ENCODE measurements at regions not wholly inside any gene's neighbourhood (a gene's known extent, or its start where the extent isn't known, plus 50 kb on each side); places are given as distances from the start of the nearest gene placed in this dataset.

- H3K9ac ChIP-seq (ENCODE audit: low read depth, low read length) = no peak overlapping the region
- no peaks in the 10 kb centered on the region for H3K4me1 ChIP-seq (ENCODE audit: insufficient read depth, low read length)
- no peaks in the 10 kb centered on the region for H3K36me3 ChIP-seq (ENCODE audit: insufficient read depth, low read depth, low read length)
- H3K4me3 ChIP-seq (ENCODE audit: low read length) = no peak overlapping the region
- H3K27me3 ChIP-seq (ENCODE audit: insufficient read depth, low read length) = no peaks in the 10 kb centered on the region
- no peaks in the 10 kb centered on the region for H3K9me3 ChIP-seq (ENCODE audit: insufficient read depth, low read depth, low read length)
- no peak overlapping the region for H3K27ac ChIP-seq (ENCODE audit: low read length)
Observed at GRCh38 chr2:8485736-8486135, 196.1 kb upstream of the ID2 start.

GRCh38 chr2:8486141-8486540, 195.7 kb upstream of the ID2 start:
- no peaks in the 10 kb centered on the region for H3K9me3 ChIP-seq (ENCODE audit: insufficient read depth, low read depth, low read length)
- no peaks in the 10 kb centered on the region for H3K36me3 ChIP-seq (ENCODE audit: insufficient read depth, low read depth, low read length)
- no peak overlapping the region for H3K4me3 ChIP-seq (ENCODE audit: low read length)
- H3K27me3 ChIP-seq (ENCODE audit: insufficient read depth, low read length) = no peaks in the 10 kb centered on the region
- H3K27ac ChIP-seq (ENCODE audit: low read length) = no peak overlapping the region
- no peaks in the 10 kb centered on the region for H3K4me1 ChIP-seq (ENCODE audit: insufficient read depth, low read length)
- no peak overlapping the region for H3K9ac ChIP-seq (ENCODE audit: low read depth, low read length)

- H3K27me3 ChIP-seq (ENCODE audit: insufficient read depth, low read length) = no peaks in the 10 kb centered on the region
- no peak overlapping the region for H3K27ac ChIP-seq (ENCODE audit: low read length)
- H3K9me3 ChIP-seq (ENCODE audit: insufficient read depth, low read depth, low read length) = no peaks in the 10 kb centered on the region
- H3K9ac ChIP-seq (ENCODE audit: low read depth, low read length) = no peak overlapping the region
- H3K4me1 ChIP-seq (ENCODE audit: insufficient read depth, low read length) = no peaks in the 10 kb centered on the region
- no peaks in the 10 kb centered on the region for H3K36me3 ChIP-seq (ENCODE audit: insufficient read depth, low read depth, low read length)
- H3K4me3 ChIP-seq (ENCODE audit: low read length) = no peak overlapping the region
Observed at GRCh38 chr2:8487461-8487932, 194.4 kb upstream of the ID2 start.

GRCh38 chr2:8488001-8488738, 193.7 kb upstream of the ID2 start:
- Histone ChIP-seq H3K9me3 (ENCODE audit: insufficient read depth, low read depth, low read length) (no peaks in the 10 kb centered on the region), H3K4me3 (ENCODE audit: low read length) (no peak overlapping the region), H3K27ac (ENCODE audit: low read length) (no peak overlapping the region), H3K9ac (ENCODE audit: low read depth, low read length) (no peak overlapping the region), H3K4me1 (ENCODE audit: insufficient read depth, low read length) (no peaks in the 10 kb centered on the region), H3K36me3 (ENCODE audit: insufficient read depth, low read depth, low read length) (no peaks in the 10 kb centered on the region), H3K27me3 (ENCODE audit: insufficient read depth, low read length) (no peaks in the 10 kb centered on the region)

- Histone ChIP-seq H3K4me1 (ENCODE audit: insufficient read depth, low read length) (no peaks in the 10 kb centered on the region; the same call in 1 of the 2 replicates), H3K27ac (ENCODE audit: low read length) (no peak overlapping the region), H3K9me3 (ENCODE audit: insufficient read depth, low read depth, low read length) (no peaks in the 10 kb centered on the region), H3K9ac (ENCODE audit: low read depth, low read length) (no peak overlapping the region), H3K27me3 (ENCODE audit: insufficient read depth, low read length) (no peaks in the 10 kb centered on the region), H3K36me3 (ENCODE audit: insufficient read depth, low read depth, low read length) (no peaks in the 10 kb centered on the region), H3K4me3 (ENCODE audit: low read length) (no peak overlapping the region)
Observed at GRCh38 chr2:8489221-8489620, 192.6 kb upstream of the ID2 start.

- no peaks in the 10 kb centered on the region for H3K27me3 ChIP-seq (ENCODE audit: insufficient read depth, low read length)
- H3K9ac ChIP-seq (ENCODE audit: low read depth, low read length) = no peak overlapping the region
- H3K4me1 ChIP-seq (ENCODE audit: insufficient read depth, low read length) = no peaks in the 10 kb centered on the region; the same call in 1 of the 2 replicates
- no peaks in the 10 kb centered on the region for H3K9me3 ChIP-seq (ENCODE audit: insufficient read depth, low read depth, low read length)
- no peak overlapping the region for H3K27ac ChIP-seq (ENCODE audit: low read length)
- H3K36me3 ChIP-seq (ENCODE audit: insufficient read depth, low read depth, low read length) = no peaks in the 10 kb centered on the region
- H3K4me3 ChIP-seq (ENCODE audit: low read length) = no peak overlapping the region
Observed at GRCh38 chr2:8489751-8490150, 192.1 kb upstream of the ID2 start.

- no peak overlapping the region for H3K4me3 ChIP-seq (ENCODE audit: low read length)
- no peaks in the 10 kb centered on the region for H3K9me3 ChIP-seq (ENCODE audit: insufficient read depth, low read depth, low read length)
- H3K36me3 ChIP-seq (ENCODE audit: insufficient read depth, low read depth, low read length) = no peaks in the 10 kb centered on the region
- H3K4me1 ChIP-seq (ENCODE audit: insufficient read depth, low read length) = no peaks in the 10 kb centered on the region; the same call in 1 of the 2 replicates
- H3K27me3 ChIP-seq (ENCODE audit: insufficient read depth, low read length) = no peaks in the 10 kb centered on the region
- no peak overlapping the region for H3K27ac ChIP-seq (ENCODE audit: low read length)
- no peak overlapping the region for H3K9ac ChIP-seq (ENCODE audit: low read depth, low read length)
Observed at GRCh38 chr2:8490166-8490721, 191.6 kb upstream of the ID2 start.

- H3K27ac ChIP-seq (ENCODE audit: low read length) = no peak overlapping the region
- H3K4me1 ChIP-seq (ENCODE audit: insufficient read depth, low read length) = no peaks in the 10 kb centered on the region; the same call in 1 of the 2 replicates
- no peak overlapping the region for H3K4me3 ChIP-seq (ENCODE audit: low read length)
- H3K9ac ChIP-seq (ENCODE audit: low read depth, low read length) = no peak overlapping the region
- H3K9me3 ChIP-seq (ENCODE audit: insufficient read depth, low read depth, low read length) = no peaks in the 10 kb centered on the region
- no peaks in the 10 kb centered on the region for H3K36me3 ChIP-seq (ENCODE audit: insufficient read depth, low read depth, low read length)
- no peaks in the 10 kb centered on the region for H3K27me3 ChIP-seq (ENCODE audit: insufficient read depth, low read length)
Observed at GRCh38 chr2:8491296-8492027, 190.4 kb upstream of the ID2 start.

- no peaks in the 10 kb centered on the region for H3K9me3 ChIP-seq (ENCODE audit: insufficient read depth, low read depth, low read length)
- no peaks in the 10 kb centered on the region; the same call in 1 of the 2 replicates for H3K4me1 ChIP-seq (ENCODE audit: insufficient read depth, low read length)
- H3K36me3 ChIP-seq (ENCODE audit: insufficient read depth, low read depth, low read length) = no peaks in the 10 kb centered on the region
- H3K9ac ChIP-seq (ENCODE audit: low read depth, low read length) = no peak overlapping the region
- no peaks in the 10 kb centered on the region for H3K27me3 ChIP-seq (ENCODE audit: insufficient read depth, low read length)
- H3K27ac ChIP-seq (ENCODE audit: low read length) = no peak overlapping the region
- no peak overlapping the region for H3K4me3 ChIP-seq (ENCODE audit: low read length)
Observed at GRCh38 chr2:8494151-8494550, 187.7 kb upstream of the ID2 start.

GRCh38 chr2:8494589-8494988, 187.3 kb upstream of the ID2 start:
- H3K9me3 ChIP-seq (ENCODE audit: insufficient read depth, low read depth, low read length) = no peaks in the 10 kb centered on the region
- H3K4me1 ChIP-seq (ENCODE audit: insufficient read depth, low read length) = no peaks in the 10 kb centered on the region; the same call in 1 of the 2 replicates
- no peaks in the 10 kb centered on the region for H3K36me3 ChIP-seq (ENCODE audit: insufficient read depth, low read depth, low read length)
- no peak overlapping the region for H3K9ac ChIP-seq (ENCODE audit: low read depth, low read length)
- H3K27ac ChIP-seq (ENCODE audit: low read length) = no peak overlapping the region
- H3K4me3 ChIP-seq (ENCODE audit: low read length) = no peak overlapping the region
- H3K27me3 ChIP-seq (ENCODE audit: insufficient read depth, low read length) = no peaks in the 10 kb centered on the region

GRCh38 chr2:8495189-8495989, 186.5 kb upstream of the ID2 start:
- H3K9ac ChIP-seq (ENCODE audit: low read depth, low read length) = no peak overlapping the region
- no peaks in the 10 kb centered on the region for H3K27me3 ChIP-seq (ENCODE audit: insufficient read depth, low read length)
- H3K4me3 ChIP-seq (ENCODE audit: low read length) = no peak overlapping the region
- H3K9me3 ChIP-seq (ENCODE audit: insufficient read depth, low read depth, low read length) = no peaks in the 10 kb centered on the region
- no peak overlapping the region for H3K27ac ChIP-seq (ENCODE audit: low read length)
- H3K4me1 ChIP-seq (ENCODE audit: insufficient read depth, low read length) = no peaks in the 10 kb centered on the region; the same call in 1 of the 2 replicates
- no peaks in the 10 kb centered on the region for H3K36me3 ChIP-seq (ENCODE audit: insufficient read depth, low read depth, low read length)
